ENCODE measurements at regions not wholly inside any gene's neighbourhood (a gene's known extent, or its start where the extent isn't known, plus 50 kb on each side); places are given as distances from the start of the nearest gene placed in this dataset.

DNA sequence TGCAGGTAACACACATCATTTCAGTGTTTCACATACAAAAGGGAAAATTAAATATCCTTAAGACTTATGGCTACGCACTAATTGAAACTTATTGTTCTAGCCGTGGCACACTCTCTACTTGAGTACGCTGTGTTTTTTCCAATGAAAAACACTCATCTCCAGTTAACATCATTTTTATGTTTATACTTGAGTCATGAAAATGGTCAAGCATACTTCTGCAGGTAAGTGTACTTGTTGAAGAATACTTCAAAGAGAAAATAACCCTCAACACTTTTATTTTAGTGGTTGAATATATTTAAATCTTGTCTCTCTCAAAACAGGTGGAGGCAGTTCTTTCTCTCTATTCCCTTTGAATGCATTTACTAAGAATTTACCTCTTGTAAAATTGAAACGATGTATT, 538.7 kb upstream of the PCDH7 start:
- TF ChIP-seq ZNF777 (CRISPR knock-in tag; IDR thresholded peaks at IDR 0.05) (no peak), AGO1 (IDR thresholded peaks at IDR 0.05; ENCODE audit: low read depth, low read length, poor library complexity, severe bottlenecking) (no peak), SIN3A (IDR thresholded peaks at IDR 0.05; ENCODE audit: borderline replicate concordance, low read depth, low read length) (no peak)
